HG03457 (cell line): ENCODE measurements at regions not wholly inside any gene's neighbourhood (a gene's known extent, or its start where the extent isn't known, plus 50 kb on each side); places are given as distances from the start of the nearest gene placed in this dataset.
"Not testable (repeated sequence)": the region's sequence is repeated elsewhere in the genome, so short reads cannot be mapped to it uniquely, and the experiment has no call there.

Experiments
- ATAC-seq: cut with Tn5 transposase; IDR thresholded peaks from one replicate; pipeline ENCODE4 v1.9.1; 2021; ENCODE audit warnings: moderate number of reproducible peaks; ENCODE audit not compliant: unreplicated experiment

DNA sequence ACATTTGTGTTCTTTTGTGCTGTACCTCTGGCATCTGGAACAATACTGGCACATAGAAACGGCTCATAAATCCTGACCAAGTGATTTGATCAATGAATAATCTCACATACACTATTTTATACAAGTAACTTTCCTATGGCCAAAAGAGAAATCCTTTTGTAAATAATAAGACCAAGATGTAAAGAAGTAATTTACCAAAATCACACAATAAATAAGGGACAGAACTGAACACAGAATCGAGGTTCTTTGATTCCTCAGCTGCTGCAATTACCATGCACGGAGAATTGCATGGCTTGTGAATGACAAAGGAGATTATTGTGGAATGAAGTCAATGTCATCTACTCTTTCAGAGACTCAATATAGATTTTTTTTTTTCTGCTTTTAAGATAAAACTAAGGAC, 576.8 kb upstream of the SMIM31 start:
- no peak for ATAC-seq

DNA sequence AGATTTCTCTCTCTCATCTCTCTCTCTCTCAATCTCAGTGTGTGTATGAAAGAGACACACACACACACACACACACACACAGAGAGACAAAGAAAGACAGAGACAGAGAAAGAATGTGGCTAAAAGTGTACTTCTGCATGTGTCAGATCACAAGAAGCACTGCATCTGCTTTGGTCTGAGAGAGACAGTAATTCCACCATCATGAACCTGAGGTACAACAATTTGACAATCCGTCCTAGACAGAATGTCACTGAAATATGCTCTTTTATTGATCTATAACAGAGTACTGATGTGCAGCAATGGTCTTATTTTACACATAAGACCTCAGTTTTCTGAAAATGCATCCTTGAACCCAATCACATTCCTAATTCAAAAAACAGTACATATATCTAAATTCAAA, 576.2 kb upstream of the SMIM31 start:
- no peak for ATAC-seq

DNA sequence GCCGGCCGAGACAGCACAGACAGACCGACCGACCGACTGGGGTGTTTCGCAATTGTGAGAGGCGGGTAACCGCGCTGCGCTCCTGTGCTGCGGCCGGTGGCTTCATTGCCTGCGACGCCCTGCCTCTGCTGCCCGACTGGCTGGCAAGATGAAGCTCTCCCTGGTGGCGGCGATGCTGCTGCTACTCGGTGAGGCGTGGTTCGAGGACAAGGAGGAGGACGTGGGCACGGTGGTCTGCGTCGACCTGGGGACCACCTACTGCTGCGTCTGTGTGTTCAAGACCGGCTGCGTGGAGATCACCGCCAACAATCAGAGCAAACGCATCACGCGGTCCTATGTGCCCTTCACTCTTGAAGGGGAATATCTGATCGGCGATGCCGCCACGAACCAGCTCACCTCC, 565.7 kb upstream of the SMIM31 start:
- no peak for ATAC-seq

DNA sequence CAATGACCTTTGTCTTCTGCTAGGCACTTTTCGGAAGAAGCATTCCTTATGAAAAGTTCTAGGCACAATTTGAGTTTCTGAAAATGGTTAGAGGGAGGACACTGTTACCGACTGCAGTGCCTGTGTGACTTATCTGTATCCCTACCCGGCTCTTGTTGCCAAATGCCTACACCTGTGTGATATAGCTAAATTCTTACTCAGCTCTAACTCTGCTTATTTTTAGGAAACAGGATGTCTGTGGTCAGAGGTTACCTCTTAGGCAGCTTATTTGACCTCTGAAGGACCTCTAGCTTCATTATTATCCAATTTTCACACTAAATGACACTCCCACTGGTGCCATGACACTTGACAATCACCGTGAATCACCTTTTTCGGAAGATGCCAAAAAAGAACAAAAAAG, 561.1 kb upstream of the SMIM31 start:
- ATAC-seq, result no peak

DNA sequence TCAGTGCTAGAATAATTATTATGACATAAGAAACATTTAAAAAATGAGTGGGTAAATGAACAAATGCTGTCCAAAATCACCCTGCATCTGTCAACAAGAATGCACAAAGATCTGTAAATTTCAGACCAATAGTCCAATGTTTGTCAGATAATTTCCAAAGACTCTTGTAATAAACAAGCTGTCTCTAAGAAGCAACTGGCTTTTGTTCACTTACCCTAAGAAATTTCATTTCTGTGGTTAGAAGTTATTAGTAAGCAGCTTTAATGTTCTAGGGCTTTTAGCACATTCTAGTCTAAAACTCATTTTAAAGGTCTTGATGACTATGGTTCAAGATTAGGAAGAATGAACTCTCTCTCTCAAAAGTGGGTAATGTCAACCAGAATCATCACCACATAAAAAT, 560.3 kb upstream of the SMIM31 start:
- ATAC-seq, result no peak

DNA sequence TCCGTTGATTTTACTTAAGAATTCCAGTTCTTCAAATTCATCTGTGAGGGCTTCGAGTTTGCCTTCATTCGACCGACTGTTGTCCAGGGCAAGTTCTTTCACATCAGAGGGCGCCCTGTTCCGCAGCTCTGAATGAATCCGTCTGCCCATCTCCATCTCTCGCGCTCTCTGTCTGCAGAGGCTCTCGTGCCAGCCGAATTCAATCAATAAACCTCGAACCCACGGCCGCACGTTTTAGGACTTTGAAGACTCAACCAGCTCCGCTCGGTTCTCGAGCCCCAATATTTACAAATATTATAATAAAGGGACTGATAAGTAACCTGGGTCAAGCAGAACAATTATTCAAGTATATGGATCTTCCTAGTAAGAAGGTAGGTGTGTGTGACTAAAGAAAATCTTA, 556.4 kb upstream of the SMIM31 start:
- no peak for ATAC-seq

DNA sequence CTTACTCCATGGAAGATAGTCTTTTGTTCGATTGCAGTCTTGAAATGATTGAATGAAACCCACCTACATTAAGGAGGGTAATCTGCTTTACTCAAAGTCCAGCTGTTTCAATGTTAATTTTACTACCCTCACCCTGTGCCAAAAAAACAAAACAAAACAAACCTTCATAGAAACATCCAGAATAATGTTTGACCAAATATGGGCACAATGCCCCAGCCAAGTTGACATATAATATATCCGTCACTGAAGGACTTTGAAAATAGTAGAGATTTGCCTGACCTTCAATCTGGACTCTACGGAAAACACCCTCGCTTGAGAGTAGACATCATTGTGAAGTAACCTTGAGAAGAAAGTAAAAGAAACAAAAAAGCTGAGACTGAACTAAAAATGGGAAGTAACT, 550.5 kb upstream of the SMIM31 start:
- ATAC-seq, result no peak

DNA sequence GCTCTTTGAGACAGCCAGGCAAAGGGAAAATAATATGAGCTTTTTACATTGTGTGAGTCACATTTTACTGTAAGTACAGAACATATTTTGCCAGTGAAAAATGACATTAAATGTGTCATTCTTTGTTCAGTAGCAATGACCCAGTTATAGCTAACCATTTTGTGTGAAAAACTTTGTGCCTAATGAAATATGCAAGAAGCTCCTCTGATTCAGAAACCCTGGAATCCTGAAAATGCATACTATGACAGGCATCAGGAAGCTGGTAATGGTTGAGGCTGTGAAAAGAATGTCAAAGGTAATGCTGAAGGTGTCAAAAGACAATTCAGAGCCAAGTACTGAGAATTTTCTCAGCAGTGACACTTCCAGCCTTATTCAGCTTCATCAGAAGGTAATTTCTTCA, 549.5 kb upstream of the SMIM31 start:
- no peak for ATAC-seq

DNA sequence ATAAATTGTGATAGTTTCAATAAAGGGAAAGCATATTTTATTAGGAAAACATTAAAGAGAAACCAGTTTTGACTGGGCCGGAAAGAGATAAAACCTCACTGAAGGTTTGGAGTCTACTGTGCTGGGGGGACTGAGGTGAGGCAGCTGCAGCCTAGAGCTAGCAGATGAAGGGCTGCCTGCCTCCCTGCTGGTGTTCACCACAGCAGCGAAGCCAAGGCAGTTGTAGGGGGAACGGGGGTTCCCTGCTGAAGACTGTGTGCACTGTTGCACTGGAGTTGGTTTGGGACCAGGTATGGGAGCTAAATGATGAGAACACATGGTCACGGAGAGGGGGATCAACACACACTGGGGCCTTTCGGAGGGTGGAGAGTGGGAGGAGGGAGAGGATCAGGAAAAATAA, 546.5 kb upstream of the SMIM31 start:
- no peak for ATAC-seq

DNA sequence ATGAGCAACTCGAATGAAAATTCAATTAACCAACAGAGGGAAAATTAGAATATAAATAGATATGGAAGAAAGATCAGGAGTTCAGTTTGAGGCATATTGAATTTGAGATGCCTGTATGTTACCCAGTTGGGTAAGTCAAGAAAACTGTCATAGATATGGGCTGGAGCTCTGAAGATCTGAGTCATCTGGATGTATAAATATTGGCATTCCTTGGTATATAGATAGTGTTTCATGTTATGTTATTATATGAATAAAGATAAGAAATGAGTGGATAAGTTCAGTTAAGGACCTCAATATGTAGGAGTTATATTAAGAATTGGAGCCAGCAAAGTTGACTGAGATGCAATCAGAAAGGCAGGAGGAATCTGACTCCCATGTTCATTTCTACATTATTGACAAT, 543.6 kb upstream of the SMIM31 start:
- ATAC-seq, result no peak

DNA sequence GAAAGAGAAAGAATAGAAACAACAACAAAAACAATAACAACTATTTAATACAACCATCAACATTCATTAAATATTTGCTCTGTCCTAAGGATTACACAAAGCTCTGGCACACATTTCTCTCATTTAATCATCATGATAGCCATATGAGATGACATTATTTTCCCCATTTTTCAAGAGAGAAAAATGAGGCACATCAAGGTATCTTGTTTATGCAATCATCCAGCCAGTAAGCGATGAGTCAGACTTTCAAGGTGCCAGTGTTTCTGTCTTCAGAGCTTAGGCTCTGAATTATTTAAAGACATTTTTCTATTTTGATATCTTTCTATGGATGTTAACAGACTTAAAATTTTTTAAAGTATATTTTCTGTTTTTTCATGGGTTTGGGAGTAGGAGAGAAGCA, 541.8 kb upstream of the SMIM31 start:
- no peak for ATAC-seq

DNA sequence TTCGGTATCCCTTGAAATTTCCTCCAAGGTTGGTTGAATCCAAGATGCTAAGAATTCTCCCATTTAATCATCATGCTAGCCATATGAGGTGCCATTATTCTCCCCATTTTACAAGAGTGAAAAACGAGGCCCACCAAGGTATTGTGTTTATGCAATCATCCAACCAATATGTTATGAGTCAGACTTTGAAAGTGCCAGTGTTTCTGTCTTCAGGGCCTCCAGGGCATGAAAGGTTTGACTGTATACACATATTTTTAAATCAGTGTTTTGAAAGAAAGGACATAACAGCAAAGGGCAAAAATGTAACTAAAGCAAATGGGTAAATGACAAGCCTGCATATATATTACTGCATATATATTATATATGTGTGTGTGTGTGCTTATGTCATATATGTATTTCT, 541.2 kb upstream of the SMIM31 start:
- ATAC-seq, result no peak

DNA sequence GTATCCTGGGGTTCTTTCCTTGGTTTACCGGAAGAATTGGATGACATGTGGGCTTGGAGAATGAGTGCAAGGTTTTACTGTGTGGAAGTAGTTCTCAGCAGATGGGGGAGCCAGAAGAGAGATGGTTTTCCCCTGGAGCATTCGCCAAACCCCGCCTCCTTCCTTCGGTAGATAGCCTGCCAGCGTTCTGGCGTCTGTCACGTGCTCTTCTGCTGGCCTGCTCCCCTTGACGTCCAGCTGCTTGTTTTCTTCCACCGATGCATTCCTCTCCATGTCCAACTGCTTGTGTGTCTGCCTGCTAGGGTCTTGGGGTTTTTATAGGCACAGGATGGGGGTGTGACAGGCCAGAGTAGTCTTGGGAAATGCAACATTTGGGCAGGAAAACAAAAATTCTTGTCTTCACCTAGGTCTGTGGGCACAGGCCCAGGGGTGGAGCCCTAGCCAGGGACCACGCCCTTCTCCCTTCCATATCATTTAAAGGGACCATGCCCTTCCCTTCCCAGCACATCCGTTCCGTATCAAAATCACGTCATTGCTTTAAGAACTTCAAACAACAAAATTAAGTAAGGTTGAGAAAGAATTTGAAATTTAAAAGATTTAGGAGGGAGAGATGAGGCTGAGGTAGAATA, 538.7 kb upstream of the SMIM31 start:
- no peak for ATAC-seq

DNA sequence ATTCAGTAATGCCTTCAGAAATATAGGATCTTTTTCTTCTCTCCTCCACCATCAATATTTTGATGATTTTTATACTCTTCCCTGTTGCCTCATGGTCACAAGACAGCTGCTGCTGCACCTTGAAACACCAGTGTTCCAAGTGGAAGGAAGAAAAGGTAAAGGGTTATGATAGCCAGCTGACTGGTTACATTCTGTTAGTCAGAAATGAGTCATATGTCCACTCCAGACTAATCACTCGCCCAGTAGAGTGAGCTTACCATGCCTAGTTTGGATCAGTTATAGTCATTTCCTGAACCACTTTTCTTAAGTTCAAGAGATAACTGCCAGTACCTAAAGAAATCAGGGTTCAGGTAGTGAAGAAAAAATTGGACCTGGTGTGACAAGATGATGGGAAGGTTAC, 532.3 kb upstream of the SMIM31 start:
- ATAC-seq, result no peak

DNA sequence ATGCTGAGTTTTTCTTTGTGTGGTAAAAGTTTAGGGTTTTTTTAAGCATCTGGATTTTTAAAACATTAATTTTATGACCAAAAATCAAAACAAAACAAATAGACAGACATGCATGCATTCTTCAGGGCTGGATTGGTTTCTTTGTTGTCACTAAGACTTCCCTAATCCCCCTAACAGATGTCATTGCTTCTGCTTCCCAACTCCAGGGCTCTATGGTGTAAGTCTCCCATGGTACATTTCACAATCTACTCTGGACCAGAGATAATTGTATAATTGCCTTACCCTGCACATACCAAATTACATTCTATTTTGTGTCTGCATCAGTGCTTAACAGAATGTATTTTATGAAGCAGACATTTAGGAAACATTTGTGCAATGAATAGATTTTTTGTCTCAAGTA, 529.1 kb upstream of the SMIM31 start:
- no peak for ATAC-seq

DNA sequence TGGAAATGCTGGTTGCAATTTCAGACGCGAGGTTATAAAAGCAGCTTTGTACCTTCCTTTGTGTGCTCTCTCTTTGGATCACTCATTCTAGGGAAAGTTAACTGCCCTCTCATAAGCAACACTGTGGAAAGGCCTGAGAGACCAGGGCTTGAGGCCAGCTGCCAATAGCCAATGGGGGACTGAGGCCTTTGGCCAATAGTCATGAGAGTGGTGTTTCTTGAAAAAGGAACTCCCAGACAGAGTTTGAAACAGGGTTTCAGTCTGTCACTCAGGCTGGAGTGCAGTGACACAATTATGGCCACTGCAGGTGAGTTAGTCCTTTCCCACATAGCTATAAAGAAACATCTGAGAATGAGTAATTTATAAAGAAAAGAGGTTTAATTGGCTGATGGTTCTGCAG, 524.7 kb upstream of the SMIM31 start:
- no peak for ATAC-seq

DNA sequence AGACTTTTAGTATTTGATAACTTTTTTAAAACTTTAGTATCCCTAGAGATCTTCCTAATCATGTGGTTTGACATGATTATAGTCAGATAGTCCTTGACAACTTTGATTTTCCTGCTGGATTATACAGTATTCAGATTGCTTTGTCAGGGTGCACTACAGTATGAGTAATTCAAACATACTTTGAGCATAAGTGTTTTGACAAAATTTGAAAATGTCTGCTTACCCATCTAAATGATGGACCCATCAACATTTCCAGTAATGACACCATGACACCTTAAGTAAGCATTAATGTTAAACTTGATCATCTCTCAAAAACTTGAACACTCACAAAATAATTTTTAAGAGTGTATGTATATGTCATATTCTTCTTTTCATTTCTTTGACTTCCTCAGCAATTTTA, 514.5 kb upstream of the SMIM31 start:
- ATAC-seq, result no peak

DNA sequence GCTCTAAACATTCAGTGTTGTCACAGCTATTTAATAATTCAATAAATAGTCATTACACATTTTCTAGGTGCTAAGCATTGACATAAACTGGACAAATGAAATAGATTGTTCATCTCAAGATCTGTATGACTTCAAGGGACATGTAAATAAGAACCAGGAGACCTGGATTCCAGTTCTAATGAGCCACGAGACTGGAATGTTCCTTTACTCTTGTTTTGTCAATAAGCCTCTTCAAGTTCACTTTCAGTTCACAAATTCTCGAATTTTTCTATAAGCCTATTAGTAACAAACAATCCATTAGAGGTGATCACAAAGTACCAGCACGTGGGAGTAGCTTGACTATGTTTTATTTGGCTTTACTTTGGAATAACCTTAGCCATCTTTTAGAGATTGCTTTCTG, 514.0 kb upstream of the SMIM31 start:
- no peak for ATAC-seq

DNA sequence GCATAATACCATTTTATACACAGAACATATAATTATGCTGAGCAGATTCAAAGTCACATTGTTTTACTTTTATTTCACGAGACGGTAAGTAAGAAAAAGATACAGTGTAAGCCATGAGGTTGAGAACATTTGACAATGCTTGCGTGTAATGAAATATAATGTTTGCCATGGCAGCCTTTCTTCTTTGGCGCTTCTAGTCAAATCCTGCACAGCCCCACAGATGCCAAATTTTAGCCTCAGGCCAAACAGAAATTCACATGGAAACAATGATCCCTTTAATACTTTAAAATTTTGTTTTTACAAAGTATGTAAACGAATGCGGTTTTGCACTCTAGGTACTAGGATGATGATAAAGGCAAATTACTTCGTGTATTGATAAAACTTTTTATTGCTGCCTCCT, 502.7 kb upstream of the SMIM31 start:
- no peak for ATAC-seq

DNA sequence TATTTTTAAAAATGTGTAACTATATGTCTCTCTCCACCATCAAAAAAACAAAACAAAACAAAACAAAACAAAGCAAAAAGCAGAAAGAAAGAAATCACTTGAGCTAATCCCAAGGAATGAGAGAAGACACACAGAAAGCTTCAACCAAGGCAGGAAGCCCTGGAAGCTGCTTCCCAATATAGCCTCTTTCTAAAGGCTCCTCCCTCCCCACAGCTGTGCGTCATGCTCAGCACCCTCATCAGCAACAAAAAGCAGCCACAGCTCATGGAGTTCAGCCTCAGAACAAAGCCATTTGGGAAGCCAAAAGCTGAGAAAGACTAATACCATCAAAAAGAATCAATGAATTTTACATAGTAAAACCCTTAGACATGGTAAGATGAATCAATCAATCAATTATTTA, 501.6 kb upstream of the SMIM31 start:
- ATAC-seq, result no peak

DNA sequence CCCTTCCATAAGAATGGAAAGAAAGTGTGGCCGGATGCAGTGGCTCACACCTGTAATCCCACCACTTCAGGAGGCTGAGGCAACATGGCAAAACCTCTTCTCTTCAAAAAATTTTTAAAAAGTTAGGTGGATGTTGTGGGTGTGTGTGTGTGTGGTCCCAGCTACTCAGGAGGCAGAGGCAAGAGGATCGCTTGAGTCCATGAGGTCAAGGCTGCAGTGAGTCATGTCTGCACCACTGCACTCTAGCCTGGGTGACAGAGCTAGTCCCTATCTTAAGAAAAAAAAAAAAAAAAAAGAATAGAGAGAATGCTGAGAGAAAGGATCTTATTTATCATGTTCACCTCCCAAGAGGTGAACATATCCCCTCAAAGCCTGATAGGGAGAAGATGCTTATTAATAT, 492.1 kb upstream of the SMIM31 start:
- no peak for ATAC-seq

DNA sequence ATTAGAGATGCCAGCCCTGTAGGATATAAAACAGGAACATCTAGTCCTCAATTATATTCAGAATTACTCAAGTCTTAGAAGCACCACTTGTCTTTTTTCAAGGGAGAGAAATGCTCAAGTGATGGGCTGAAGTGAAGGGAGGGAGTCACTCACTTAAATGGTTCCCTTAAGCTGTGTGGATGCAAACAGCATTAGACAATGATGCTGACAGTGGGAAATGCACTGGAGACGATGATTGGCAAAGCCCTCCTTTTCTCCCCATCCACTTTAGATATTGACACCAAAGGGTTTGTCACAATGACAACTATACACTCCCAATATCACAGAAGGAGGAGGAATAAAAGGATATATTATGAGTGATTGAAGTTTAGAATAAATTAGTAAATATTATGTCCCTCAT, 491.4 kb upstream of the SMIM31 start:
- ATAC-seq, result not testable (repeated sequence)

DNA sequence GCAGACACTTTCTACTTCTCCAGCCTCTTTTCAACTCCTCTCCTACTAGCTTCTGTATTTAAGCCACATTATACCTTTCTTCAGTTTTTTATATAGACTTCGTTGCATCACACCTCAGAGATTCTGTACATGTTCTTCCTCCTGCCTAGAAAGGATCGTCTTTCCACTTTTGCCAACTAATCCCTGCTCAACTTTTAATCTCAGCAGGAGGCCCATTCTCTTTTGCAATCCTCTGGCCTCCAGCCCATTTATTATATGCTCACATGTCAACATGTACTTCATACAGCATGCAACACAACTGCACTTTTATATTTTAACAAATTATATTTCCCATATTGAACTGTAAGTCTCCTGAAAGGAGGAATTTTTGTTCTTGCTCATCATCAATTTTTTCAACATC, 476.5 kb upstream of the SMIM31 start:
- ATAC-seq, result not testable (repeated sequence)

DNA sequence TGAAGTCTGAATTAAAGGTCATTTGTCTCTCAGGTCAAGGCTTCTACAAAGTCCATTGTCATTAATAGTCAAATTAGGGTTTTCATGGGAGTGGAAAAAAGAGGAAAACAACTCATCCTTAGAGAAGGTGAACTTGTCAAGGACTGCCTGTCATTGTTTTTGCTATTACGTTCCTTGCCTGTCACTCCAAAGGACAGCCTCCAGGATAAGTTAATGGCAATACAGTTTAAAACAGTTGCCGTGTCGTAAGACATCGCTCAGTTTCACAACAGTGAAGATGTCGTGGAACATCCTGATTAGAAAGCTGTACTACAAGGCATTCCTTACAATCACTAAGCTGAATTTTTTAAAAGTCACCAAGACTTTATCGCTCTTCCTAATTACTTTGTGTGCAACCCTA, 466.8 kb upstream of the SMIM31 start:
- ATAC-seq, result no peak
